ENCODE measurements at regions not wholly inside any gene's neighbourhood (a gene's known extent, or its start where the extent isn't known, plus 50 kb on each side); places are given as distances from the start of the nearest gene placed in this dataset.

GRCh38 chr4:31545755-31546154 is 825.6 kb downstream of the PCDH7 start:
- Histone ChIP-seq H3K4me1 (ENCODE audit: insufficient read depth, low read length) (no peaks in the 10 kb centered on the region), H3K9me3 (ENCODE audit: low read length) (no peaks in the 10 kb centered on the region), H3K4me3 (ENCODE audit: low read depth in 1 of 2, low read length in 2 of 2) (no peak overlapping the region), H3K27ac (ENCODE audit: low read depth, low read length) (no peak overlapping the region), H3K36me3 (ENCODE audit: insufficient read depth, low read length) (no peaks in the 10 kb centered on the region), H3K9ac (ENCODE audit: low read length) (no peak overlapping the region), H3K27me3 (ENCODE audit: control insufficient read depth in 1 of 2, insufficient read depth in 2 of 2, low read length in 2 of 2) (no peaks in the 10 kb centered on the region)

GRCh38 chr4:31548021-31548420 is 827.9 kb downstream of the PCDH7 start:
- Histone ChIP-seq H3K27ac (ENCODE audit: low read depth, low read length) (no peak overlapping the region), H3K9me3 (ENCODE audit: low read length) (no peaks in the 10 kb centered on the region), H3K27me3 (ENCODE audit: control insufficient read depth in 1 of 2, insufficient read depth in 2 of 2, low read length in 2 of 2) (no peaks in the 10 kb centered on the region), H3K36me3 (ENCODE audit: insufficient read depth, low read length) (no peaks in the 10 kb centered on the region), H3K4me1 (ENCODE audit: insufficient read depth, low read length) (no peaks in the 10 kb centered on the region), H3K4me3 (ENCODE audit: low read depth in 1 of 2, low read length in 2 of 2) (no peak overlapping the region), H3K9ac (ENCODE audit: low read length) (no peak overlapping the region)

- Histone ChIP-seq H3K4me1 (ENCODE audit: insufficient read depth, low read length) (no peaks in the 10 kb centered on the region), H3K9ac (ENCODE audit: low read length) (no peak overlapping the region), H3K4me3 (ENCODE audit: low read depth in 1 of 2, low read length in 2 of 2) (no peak overlapping the region), H3K9me3 (ENCODE audit: low read length) (no peaks in the 10 kb centered on the region), H3K36me3 (ENCODE audit: insufficient read depth, low read length) (no peaks in the 10 kb centered on the region), H3K27me3 (ENCODE audit: control insufficient read depth in 1 of 2, insufficient read depth in 2 of 2, low read length in 2 of 2) (no peaks in the 10 kb centered on the region), H3K27ac (ENCODE audit: low read depth, low read length) (no peak overlapping the region)
These were observed 828.7 kb downstream of the PCDH7 start for GRCh38 chr4:31548823-31549222.

GRCh38 chr4:31549256-31549655 is 829.1 kb downstream of the PCDH7 start:
- no peaks in the 10 kb centered on the region for H3K36me3 ChIP-seq (ENCODE audit: insufficient read depth, low read length)
- no peaks in the 10 kb centered on the region for H3K4me1 ChIP-seq (ENCODE audit: insufficient read depth, low read length)
- no peak overlapping the region for H3K9ac ChIP-seq (ENCODE audit: low read length)
- no peak overlapping the region for H3K4me3 ChIP-seq (ENCODE audit: low read depth in 1 of 2, low read length in 2 of 2)
- no peaks in the 10 kb centered on the region for H3K27me3 ChIP-seq (ENCODE audit: control insufficient read depth in 1 of 2, insufficient read depth in 2 of 2, low read length in 2 of 2)
- no peaks in the 10 kb centered on the region for H3K9me3 ChIP-seq (ENCODE audit: low read length)
- H3K27ac ChIP-seq (ENCODE audit: low read depth, low read length) = no peak overlapping the region

GRCh38 chr4:31557437-31557836 is 837.3 kb downstream of the PCDH7 start:
- Histone ChIP-seq H3K9me3 (ENCODE audit: low read length) (no peaks in the 10 kb centered on the region), H3K4me3 (ENCODE audit: low read depth in 1 of 2, low read length in 2 of 2) (no peak overlapping the region), H3K27ac (ENCODE audit: low read depth, low read length) (no peak overlapping the region), H3K9ac (ENCODE audit: low read length) (no peak overlapping the region), H3K27me3 (ENCODE audit: control insufficient read depth in 1 of 2, insufficient read depth in 2 of 2, low read length in 2 of 2) (no peaks in the 10 kb centered on the region), H3K4me1 (ENCODE audit: insufficient read depth, low read length) (no peaks in the 10 kb centered on the region), H3K36me3 (ENCODE audit: insufficient read depth, low read length) (no peaks in the 10 kb centered on the region)

GRCh38 chr4:31573554-31573953 is 853.4 kb downstream of the PCDH7 start:
- Histone ChIP-seq H3K27ac (ENCODE audit: low read depth, low read length) (no peak overlapping the region), H3K4me1 (ENCODE audit: insufficient read depth, low read length) (no peaks in the 10 kb centered on the region), H3K9me3 (ENCODE audit: low read length) (no peaks in the 10 kb centered on the region), H3K9ac (ENCODE audit: low read length) (no peak overlapping the region), H3K36me3 (ENCODE audit: insufficient read depth, low read length) (no peaks in the 10 kb centered on the region), H3K4me3 (ENCODE audit: low read depth in 1 of 2, low read length in 2 of 2) (no peak overlapping the region), H3K27me3 (ENCODE audit: control insufficient read depth in 1 of 2, insufficient read depth in 2 of 2, low read length in 2 of 2) (no peaks in the 10 kb centered on the region)

GRCh38 chr4:31575504-31575903 is 855.3 kb downstream of the PCDH7 start:
- H3K9me3 ChIP-seq (ENCODE audit: low read length) = no peaks in the 10 kb centered on the region
- H3K9ac ChIP-seq (ENCODE audit: low read length) = no peak overlapping the region
- H3K27me3 ChIP-seq (ENCODE audit: control insufficient read depth in 1 of 2, insufficient read depth in 2 of 2, low read length in 2 of 2) = no peaks in the 10 kb centered on the region
- H3K36me3 ChIP-seq (ENCODE audit: insufficient read depth, low read length) = no peaks in the 10 kb centered on the region
- no peak overlapping the region for H3K4me3 ChIP-seq (ENCODE audit: low read depth in 1 of 2, low read length in 2 of 2)
- no peaks in the 10 kb centered on the region for H3K4me1 ChIP-seq (ENCODE audit: insufficient read depth, low read length)
- no peak overlapping the region for H3K27ac ChIP-seq (ENCODE audit: low read depth, low read length)

- H3K27ac ChIP-seq (ENCODE audit: low read depth, low read length) = no peak overlapping the region
- H3K27me3 ChIP-seq (ENCODE audit: control insufficient read depth in 1 of 2, insufficient read depth in 2 of 2, low read length in 2 of 2) = no peaks in the 10 kb centered on the region
- no peaks in the 10 kb centered on the region for H3K36me3 ChIP-seq (ENCODE audit: insufficient read depth, low read length)
- no peaks in the 10 kb centered on the region for H3K4me1 ChIP-seq (ENCODE audit: insufficient read depth, low read length)
- no peaks in the 10 kb centered on the region for H3K9me3 ChIP-seq (ENCODE audit: low read length)
- no peak overlapping the region for H3K9ac ChIP-seq (ENCODE audit: low read length)
- H3K4me3 ChIP-seq (ENCODE audit: low read depth in 1 of 2, low read length in 2 of 2) = no peak overlapping the region
These were observed 860.7 kb downstream of the PCDH7 start for GRCh38 chr4:31580843-31581242.

- H3K27ac ChIP-seq (ENCODE audit: low read depth, low read length) = no peak overlapping the region
- H3K36me3 ChIP-seq (ENCODE audit: insufficient read depth, low read length) = no peaks in the 10 kb centered on the region
- H3K9me3 ChIP-seq (ENCODE audit: low read length) = no peaks in the 10 kb centered on the region
- no peak overlapping the region for H3K9ac ChIP-seq (ENCODE audit: low read length)
- H3K4me3 ChIP-seq (ENCODE audit: low read depth in 1 of 2, low read length in 2 of 2) = no peak overlapping the region
- H3K27me3 ChIP-seq (ENCODE audit: control insufficient read depth in 1 of 2, insufficient read depth in 2 of 2, low read length in 2 of 2) = no peaks in the 10 kb centered on the region
- H3K4me1 ChIP-seq (ENCODE audit: insufficient read depth, low read length) = no peaks in the 10 kb centered on the region
These were observed 865.3 kb downstream of the PCDH7 start for GRCh38 chr4:31585503-31585902.

- Histone ChIP-seq H3K9me3 (ENCODE audit: low read length) (no peaks in the 10 kb centered on the region), H3K36me3 (ENCODE audit: insufficient read depth, low read length) (no peaks in the 10 kb centered on the region), H3K27me3 (ENCODE audit: control insufficient read depth in 1 of 2, insufficient read depth in 2 of 2, low read length in 2 of 2) (no peaks in the 10 kb centered on the region), H3K9ac (ENCODE audit: low read length) (no peak overlapping the region), H3K27ac (ENCODE audit: low read depth, low read length) (no peak overlapping the region), H3K4me3 (ENCODE audit: low read depth in 1 of 2, low read length in 2 of 2) (no peak overlapping the region), H3K4me1 (ENCODE audit: insufficient read depth, low read length) (no peaks in the 10 kb centered on the region)
These were observed 872.1 kb downstream of the PCDH7 start for GRCh38 chr4:31592293-31592692.

- H3K9ac ChIP-seq (ENCODE audit: low read length) = no peak overlapping the region
- H3K9me3 ChIP-seq (ENCODE audit: low read length) = no peaks in the 10 kb centered on the region
- no peak overlapping the region for H3K4me3 ChIP-seq (ENCODE audit: low read depth in 1 of 2, low read length in 2 of 2)
- no peaks in the 10 kb centered on the region for H3K4me1 ChIP-seq (ENCODE audit: insufficient read depth, low read length)
- H3K27me3 ChIP-seq (ENCODE audit: control insufficient read depth in 1 of 2, insufficient read depth in 2 of 2, low read length in 2 of 2) = no peaks in the 10 kb centered on the region
- H3K27ac ChIP-seq (ENCODE audit: low read depth, low read length) = no peak overlapping the region
- H3K36me3 ChIP-seq (ENCODE audit: insufficient read depth, low read length) = no peaks in the 10 kb centered on the region
These were observed 875.3 kb downstream of the PCDH7 start for GRCh38 chr4:31595496-31595895.

- Histone ChIP-seq H3K4me3 (ENCODE audit: low read depth in 1 of 2, low read length in 2 of 2) (no peak overlapping the region), H3K9ac (ENCODE audit: low read length) (no peak overlapping the region), H3K9me3 (ENCODE audit: low read length) (no peaks in the 10 kb centered on the region), H3K27me3 (ENCODE audit: control insufficient read depth in 1 of 2, insufficient read depth in 2 of 2, low read length in 2 of 2) (no peaks in the 10 kb centered on the region), H3K36me3 (ENCODE audit: insufficient read depth, low read length) (no peaks in the 10 kb centered on the region), H3K4me1 (ENCODE audit: insufficient read depth, low read length) (no peaks in the 10 kb centered on the region), H3K27ac (ENCODE audit: low read depth, low read length) (no peak overlapping the region)
These were observed 878.5 kb downstream of the PCDH7 start for GRCh38 chr4:31598639-31599038.
